ENCODE measurements at regions not wholly inside any gene's neighbourhood (a gene's known extent, or its start where the extent isn't known, plus 50 kb on each side); places are given as distances from the start of the nearest gene placed in this dataset.
"Not testable (repeated sequence)": the region's sequence is repeated elsewhere in the genome, so short reads cannot be mapped to it uniquely, and the experiment has no call there.

DNA sequence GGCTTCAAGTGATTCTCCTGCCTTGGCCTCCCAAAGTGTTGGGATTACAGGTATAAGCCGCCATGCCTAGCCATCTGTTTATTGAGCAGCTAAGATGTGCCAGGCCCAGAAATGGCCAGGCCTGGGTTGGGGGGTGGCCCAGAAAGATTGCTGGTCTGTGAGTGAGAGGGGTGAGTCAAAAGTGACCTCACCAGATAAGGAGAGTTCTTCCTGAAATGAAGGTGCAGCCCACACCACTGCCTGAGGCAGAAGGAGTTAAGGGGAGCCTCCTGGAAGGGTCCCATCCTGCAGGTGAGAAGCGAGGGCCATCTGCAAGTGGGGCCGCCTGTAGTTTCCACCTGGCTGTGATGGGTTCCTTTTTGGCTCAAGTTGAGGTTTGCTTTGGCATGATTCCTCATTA lies 96.9 kb upstream of the KLF4 start:
- no peak overlapping the region for H3K4me3 ChIP-seq (ENCODE audit: low read depth, low read length)
- no peak for DNase-seq (ENCODE audit: low read depth)
- TF ChIP-seq, protein P1, sequence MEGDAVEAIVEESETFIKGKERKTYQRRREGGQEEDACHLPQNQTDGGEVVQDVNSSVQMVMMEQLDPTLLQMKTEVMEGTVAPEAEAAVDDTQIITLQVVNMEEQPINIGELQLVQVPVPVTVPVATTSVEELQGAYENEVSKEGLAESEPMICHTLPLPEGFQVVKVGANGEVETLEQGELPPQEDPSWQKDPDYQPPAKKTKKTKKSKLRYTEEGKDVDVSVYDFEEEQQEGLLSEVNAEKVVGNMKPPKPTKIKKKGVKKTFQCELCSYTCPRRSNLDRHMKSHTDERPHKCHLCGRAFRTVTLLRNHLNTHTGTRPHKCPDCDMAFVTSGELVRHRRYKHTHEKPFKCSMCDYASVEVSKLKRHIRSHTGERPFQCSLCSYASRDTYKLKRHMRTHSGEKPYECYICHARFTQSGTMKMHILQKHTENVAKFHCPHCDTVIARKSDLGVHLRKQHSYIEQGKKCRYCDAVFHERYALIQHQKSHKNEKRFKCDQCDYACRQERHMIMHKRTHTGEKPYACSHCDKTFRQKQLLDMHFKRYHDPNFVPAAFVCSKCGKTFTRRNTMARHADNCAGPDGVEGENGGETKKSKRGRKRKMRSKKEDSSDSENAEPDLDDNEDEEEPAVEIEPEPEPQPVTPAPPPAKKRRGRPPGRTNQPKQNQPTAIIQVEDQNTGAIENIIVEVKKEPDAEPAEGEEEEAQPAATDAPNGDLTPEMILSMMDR (IDR thresholded peaks at IDR 0.05; ENCODE audit: insufficient read depth, low read depth, low read length, missing control alignments): no peak

DNA sequence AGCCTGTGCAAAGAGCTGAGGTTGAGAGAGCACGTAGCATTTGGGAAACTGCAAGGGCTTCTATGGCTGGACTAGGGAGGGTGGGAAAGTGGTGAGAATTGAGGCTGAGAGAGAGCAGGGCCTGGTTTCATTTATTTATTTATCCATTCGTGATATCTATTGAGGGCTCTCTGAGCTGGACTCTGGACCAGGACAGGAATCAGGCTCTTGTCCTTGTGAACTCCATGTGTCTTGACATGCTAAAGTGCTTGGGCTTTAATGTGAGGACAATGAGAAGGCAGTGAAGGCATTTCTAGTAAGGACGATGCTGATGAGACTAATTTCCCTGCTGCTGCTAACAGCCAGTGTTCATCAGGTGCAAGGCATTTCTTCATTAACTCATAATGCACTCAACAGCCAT lies 95.9 kb upstream of the KLF4 start:
- TF ChIP-seq, protein P1 (IDR thresholded peaks at IDR 0.05; ENCODE audit: insufficient read depth, low read depth, low read length, missing control alignments): no peak
- H3K4me3 ChIP-seq (ENCODE audit: low read depth, low read length): no peak overlapping the region
- DNase-seq (ENCODE audit: low read depth): no peak

DNA sequence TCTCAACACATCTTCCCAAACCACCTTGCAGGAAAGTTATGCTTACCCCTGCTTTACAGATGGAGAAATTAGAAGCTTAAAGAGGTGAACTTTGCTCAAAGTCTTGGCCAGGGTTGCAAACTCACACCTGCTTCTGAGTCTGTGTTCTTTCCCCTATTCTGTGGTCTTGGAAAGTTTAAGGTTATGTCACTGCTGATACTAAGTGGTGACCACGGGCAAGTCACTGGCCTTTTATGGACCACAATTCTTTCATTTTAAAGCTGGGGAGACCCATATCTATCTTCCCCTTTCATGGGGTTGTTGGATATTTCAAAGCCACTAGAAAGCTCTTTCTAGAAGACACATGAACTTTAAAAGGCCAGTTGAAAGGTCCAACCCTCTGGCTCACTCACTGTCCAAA lies 95.4 kb upstream of the KLF4 start:
- TF ChIP-seq, protein P1 (IDR thresholded peaks at IDR 0.05; ENCODE audit: insufficient read depth, low read depth, low read length, missing control alignments): no peak
- H3K4me3 ChIP-seq (ENCODE audit: low read depth, low read length): no peak overlapping the region
- peak; percentile 33 for DNase-seq (ENCODE audit: low read depth)

DNA sequence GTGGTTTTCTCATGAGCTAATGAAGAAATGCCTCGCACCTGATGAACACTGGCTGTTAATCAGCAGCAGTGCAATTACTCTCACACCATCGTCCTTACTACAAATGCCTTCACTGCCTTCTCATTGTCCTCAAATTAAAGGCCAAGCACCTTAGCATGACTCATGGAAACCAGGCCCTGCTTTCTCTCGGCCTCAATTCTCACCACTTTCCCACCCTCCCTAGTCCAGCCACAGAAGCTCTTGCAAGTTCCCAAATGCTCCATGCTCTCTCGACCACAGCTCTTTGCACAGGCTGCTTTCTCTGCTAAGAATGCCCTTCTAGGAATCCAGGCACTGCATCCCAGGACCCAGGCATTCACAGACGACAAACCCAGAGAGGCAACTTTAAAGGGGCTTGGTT lies 94.6 kb upstream of the KLF4 start:
- peak; percentile 60 for DNase-seq (ENCODE audit: low read depth)
- TF ChIP-seq, protein P1 (IDR thresholded peaks at IDR 0.05; ENCODE audit: insufficient read depth, low read depth, low read length, missing control alignments): no peak

DNA sequence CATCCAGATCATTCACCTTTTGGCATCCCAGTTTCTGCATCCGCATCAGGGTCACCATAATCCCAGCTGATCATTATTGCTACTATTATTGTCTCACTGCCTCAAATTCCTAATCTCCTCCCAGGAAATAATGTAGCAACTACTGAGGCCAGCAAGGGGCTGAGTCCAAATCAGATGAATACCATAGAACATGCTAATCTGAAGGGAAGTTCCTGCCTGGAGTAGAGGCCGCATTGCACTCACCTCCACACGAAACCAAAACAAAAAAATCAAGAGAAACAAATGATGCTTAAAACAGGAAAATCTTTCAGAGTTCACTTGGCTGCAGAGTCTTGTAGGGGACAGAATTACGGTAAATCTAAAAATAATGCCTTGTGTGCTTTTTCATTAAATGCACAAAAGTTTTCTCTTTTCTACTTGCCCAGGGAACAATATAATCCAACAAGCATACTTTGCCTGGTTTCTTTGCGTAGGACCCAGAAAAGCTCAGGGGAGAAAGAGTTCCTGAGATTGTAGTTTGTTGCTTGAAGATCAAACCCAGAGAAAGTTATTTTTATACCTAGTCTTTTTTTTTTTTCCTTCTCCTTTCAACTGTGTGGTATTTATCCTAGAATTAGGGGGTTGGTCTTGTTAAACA lies 87.7 kb upstream of the KLF4 start:
- H3K4me3 ChIP-seq (ENCODE audit: low read depth, low read length): no peak overlapping the region
- DNase-seq (ENCODE audit: low read depth): no peak
- TF ChIP-seq, protein P1 (IDR thresholded peaks at IDR 0.05; ENCODE audit: insufficient read depth, low read depth, low read length, missing control alignments): no peak

More for the DNA sequence above, 94.6 kb upstream of the KLF4 start:
- no peak overlapping the region for H3K4me3 ChIP-seq (ENCODE audit: low read depth, low read length)

DNA sequence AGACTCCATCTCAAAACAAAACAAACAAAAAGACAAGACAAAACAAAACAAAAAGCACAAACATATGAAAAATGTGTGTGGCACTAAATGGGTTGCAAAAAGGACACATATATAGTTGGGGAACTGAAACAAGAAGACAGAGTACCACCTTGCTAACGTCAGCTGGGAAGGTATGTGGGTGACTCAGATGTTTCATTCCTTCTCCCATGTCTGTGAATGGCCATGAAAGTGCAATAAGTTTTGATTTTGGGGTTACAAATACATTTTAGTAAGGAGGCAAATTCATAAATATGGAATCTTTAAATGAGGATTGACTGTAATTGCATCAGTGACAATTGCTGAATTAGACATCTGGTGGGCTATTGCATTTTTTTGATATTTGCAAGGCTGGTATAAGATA lies 81.6 kb upstream of the KLF4 start:
- TF ChIP-seq, protein P1 (IDR thresholded peaks at IDR 0.05; ENCODE audit: insufficient read depth, low read depth, low read length, missing control alignments): no peak
- H3K4me3 ChIP-seq (ENCODE audit: low read depth, low read length): no peak overlapping the region
- DNase-seq (ENCODE audit: low read depth): peak; percentile 34

DNA sequence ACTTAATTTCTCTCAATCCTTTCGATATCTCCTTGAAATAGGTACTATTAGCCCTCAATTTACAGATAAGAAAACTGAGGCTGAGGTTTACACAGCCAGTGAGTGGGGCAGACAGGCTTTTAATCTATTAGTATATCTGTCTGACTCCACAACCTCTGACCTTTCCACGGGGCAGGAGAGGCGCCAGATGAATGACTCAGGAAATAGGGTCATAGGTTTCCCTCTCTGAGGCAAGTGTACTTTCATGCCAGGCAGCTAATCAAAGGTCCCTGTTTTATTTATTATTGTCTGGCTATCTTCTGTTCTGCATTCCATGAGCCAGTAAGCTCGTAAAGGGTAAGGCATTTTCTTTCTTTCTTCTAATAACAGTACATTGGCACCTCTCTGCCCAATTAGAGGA lies 79.6 kb upstream of the KLF4 start:
- TF ChIP-seq, protein P1 (IDR thresholded peaks at IDR 0.05; ENCODE audit: insufficient read depth, low read depth, low read length, missing control alignments): no peak
- H3K4me3 ChIP-seq (ENCODE audit: low read depth, low read length): no peak overlapping the region
- no peak for DNase-seq (ENCODE audit: low read depth)

DNA sequence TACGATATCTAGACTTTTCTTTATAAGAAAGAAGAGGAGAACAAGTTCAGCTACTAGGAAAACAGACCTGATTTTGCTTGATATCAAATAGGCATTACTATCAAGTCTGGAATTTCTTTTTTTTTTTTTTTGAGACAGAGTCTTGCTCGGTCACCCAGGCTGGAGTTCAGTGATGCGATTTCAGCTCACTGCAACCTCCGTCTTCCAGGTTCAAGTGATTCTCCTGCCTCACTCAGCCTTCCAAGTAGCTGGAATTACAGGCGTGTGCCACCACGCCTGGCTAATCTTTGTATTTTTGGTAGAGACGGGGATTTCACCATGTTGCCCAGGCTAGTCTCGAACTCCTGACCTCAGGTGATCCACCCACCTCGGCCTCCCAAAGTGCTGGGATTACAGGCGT lies 78.8 kb upstream of the KLF4 start:
- not testable (repeated sequence) for DNase-seq (ENCODE audit: low read depth); H3K4me3 ChIP-seq (ENCODE audit: low read depth, low read length)
